GM23338 (cell line): ENCODE measurements at regions not wholly inside any gene's neighbourhood (a gene's known extent, or its start where the extent isn't known, plus 50 kb on each side); places are given as distances from the start of the nearest gene placed in this dataset.

Experiments used
- ATAC-seq: fragments of 200-7000 bp; cut with Tn5 transposase; 3 replicates; pipeline ENCODE4 v1.9.1; 2020
- DNase-seq: peaks from one replicate; pipeline ENCODE4 v3.0.0-alpha.2; 2015; ENCODE audit warnings: low spot score
- H2AFZ ChIP-seq: fragments of 200-600 bp; sonication (generic); 2 replicates; pipeline ENCODE4 v1.8.0; 2016; ENCODE audit warnings: antibody characterized with exemption, mild to moderate bottlenecking, moderate library complexity
- H3F3A ChIP-seq: fragments of 200-600 bp; sonication (generic); replicated peaks from 2 replicates; pipeline ENCODE4 v1.8.0; 2017; ENCODE audit warnings: antibody characterized with exemption, mixed run types, low read depth
- H3K27ac ChIP-seq: fragments of 200-600 bp; sonication (generic); 2 replicates; pipeline ENCODE4 v1.6.1; 2016; ENCODE audit warnings: low read depth
- H3K27me3 ChIP-seq: fragments of 200-600 bp; sonication (generic); 2 replicates; pipeline ENCODE4 v1.8.0; 2016; ENCODE audit warnings: mild to moderate bottlenecking, mixed run types, moderate library complexity; ENCODE audit not compliant: insufficient read depth
- H3K36me3 ChIP-seq: fragments of 200-600 bp; sonication (generic); 2 replicates; pipeline ENCODE4 v1.8.0; 2016; ENCODE audit warnings: mild to moderate bottlenecking; ENCODE audit not compliant: insufficient read depth
- H3K4me1 ChIP-seq: fragments of 200-600 bp; sonication (generic); 2 replicates; pipeline ENCODE4 v1.8.0; 2016; ENCODE audit warnings: mild to moderate bottlenecking, moderate library complexity; ENCODE audit not compliant: insufficient read depth
- H3K4me2 ChIP-seq: fragments of 200-600 bp; sonication (generic); 2 replicates; pipeline ENCODE4 v1.7.1; 2017; ENCODE audit warnings: mixed run types
- H3K4me3 ChIP-seq: fragments of 200-600 bp; sonication (generic); 2 replicates; pipeline ENCODE4 v1.6.1; 2016; ENCODE audit warnings: mixed run types
- H3K79me2 ChIP-seq: fragments of 200-600 bp; sonication (generic); replicated peaks from 2 replicates; pipeline ENCODE4 v1.8.0; 2017; ENCODE audit warnings: mild to moderate bottlenecking; ENCODE audit not compliant: insufficient read depth
- H3K9me2 ChIP-seq: fragments of 200-600 bp; sonication (generic); 2 replicates; pipeline ENCODE4 v1.8.0; 2017; ENCODE audit not compliant: insufficient read depth
- H4K20me1 ChIP-seq: fragments of 200-600 bp; sonication (generic); replicated peaks from 2 replicates; pipeline ENCODE4 v1.8.0; 2017; ENCODE audit warnings: mild to moderate bottlenecking; ENCODE audit not compliant: insufficient read depth
- H3K27ac Mint-ChIP-seq: 2 replicates; pipeline ENCODE4 v1.8.0; 2020; ENCODE audit warnings: inconsistent platforms, mild to moderate bottlenecking, moderate library complexity, mixed read lengths
- H3K27me3 Mint-ChIP-seq: 3 replicates; pipeline ENCODE4 v1.8.0; 2022; ENCODE audit warnings: low read depth, mild to moderate bottlenecking, moderate library complexity, mixed read lengths, inconsistent platforms; ENCODE audit not compliant: insufficient read depth, poor library complexity
- H3K36me3 Mint-ChIP-seq: 3 replicates; pipeline ENCODE4 v1.8.0; 2021; ENCODE audit warnings: low read depth, mild to moderate bottlenecking, inconsistent platforms, moderate library complexity, mixed read lengths
- H3K4me1 Mint-ChIP-seq: 3 replicates; pipeline ENCODE4 v1.8.0; 2020; ENCODE audit warnings: mild to moderate bottlenecking, inconsistent platforms, mixed read lengths
- H3K4me3 Mint-ChIP-seq: 3 replicates; pipeline ENCODE4 v1.8.0; 2021; ENCODE audit warnings: moderate library complexity, mild to moderate bottlenecking, inconsistent platforms, mixed read lengths
- H3K9me3 Mint-ChIP-seq: 3 replicates; pipeline ENCODE4 v1.8.0; 2020; ENCODE audit warnings: moderate library complexity, mild to moderate bottlenecking, inconsistent platforms, mixed read lengths
- CREB1 ChIP-seq: fragments of 250-450 bp; sonication (Bioruptor Pico); IDR thresholded peaks from 2 replicates; pipeline ENCODE4 v1.5.0; 2020; ENCODE audit warnings: low read depth, mild to moderate bottlenecking, moderate library complexity
- CTCF ChIP-seq, 2 experiments: fragments of 200-600 bp in 1 of 2; sonication (generic) in 1 of 2; conservative IDR thresholded peaks; 2 replicates each; pipeline versions ENCODE4 v1.5.1 to v1.6.1; 2016 to 2017; ENCODE audit warnings: antibody characterized with exemption in 2 of 2, low read depth in 2 of 2, mild to moderate bottlenecking in 2 of 2, moderate library complexity in 1 of 2
- ETS1 ChIP-seq: IDR thresholded peaks from 2 replicates; pipeline ENCODE4 v1.6.1; 2016; ENCODE audit warnings: antibody characterized with exemption
- EZH2 ChIP-seq: fragments of 200-600 bp; sonication (generic); IDR thresholded peaks from one replicate; pipeline ENCODE4 v1.8.0; 2017; ENCODE audit warnings: antibody characterized with exemption, mild to moderate bottlenecking, low read depth; ENCODE audit not compliant: unreplicated experiment
- JUNB ChIP-seq: IDR thresholded peaks from one replicate; pipeline ENCODE4 v1.6.1; 2016; ENCODE audit warnings: antibody characterized with exemption; ENCODE audit not compliant: unreplicated experiment
- NANOG ChIP-seq: IDR thresholded peaks from 2 replicates; pipeline ENCODE4 v1.6.1; 2016; ENCODE audit warnings: antibody characterized with exemption, borderline replicate concordance
- POLR2AphosphoS5 ChIP-seq: IDR thresholded peaks from 2 replicates; pipeline ENCODE4 v1.6.1; 2016; ENCODE audit warnings: antibody characterized with exemption, low read depth
- REST ChIP-seq: IDR thresholded peaks from one replicate; pipeline ENCODE4 v1.6.1; 2018; ENCODE audit warnings: antibody characterized with exemption; ENCODE audit not compliant: unreplicated experiment
- ZNF114 ChIP-seq: fragments of 250-450 bp; sonication (Bioruptor Pico); IDR thresholded peaks from 2 replicates; pipeline ENCODE4 v1.5.0; 2020; ENCODE audit warnings: mild to moderate bottlenecking, moderate library complexity
- ZNF331 ChIP-seq: fragments of 250-450 bp; sonication (Bioruptor Pico); IDR thresholded peaks from 2 replicates; pipeline ENCODE4 v1.5.0; 2020; ENCODE audit warnings: low read depth, mild to moderate bottlenecking, moderate library complexity

- TF ChIP-seq ETS1 (no peak), CREB1 (CRISPR knock-in tag) (no peak), REST (no peak), CTCF (conservative IDR thresholded peaks at IDR 0.05; ENCODE audit: low read depth in 2 of 2) (no peak), POLR2AphosphoS5 (no peak), ZNF331 (CRISPR knock-in tag) (no peak), JUNB (no peak)
Measured at GRCh38 chr19:20472854-20473253, 92.7 kb downstream of the ZNF737 start (continued).

GRCh38 chr19:20471431-20471830 is 94.2 kb downstream of the ZNF737 start:
- H3K4me1 ChIP-seq, result peaks cover 5% of the 10 kb centered on the region; the same call in 1 of the 2 replicates
- Mint-ChIP-seq H3K4me3 (no peak overlapping the region), H3K36me3 (no peaks in the 10 kb centered on the region; the same call in 2 of the 3 replicates), H3K27ac (no peak overlapping the region), H3K4me1 (peaks cover 7% of the 10 kb centered on the region), H3K9me3 (peaks cover 3% of the 10 kb centered on the region; the same call in 1 of the 3 replicates), H3K27me3 (peaks cover 2% of the 10 kb centered on the region)
- DNase-seq (no peak), ATAC-seq (no peak)
- no peaks in the 10 kb centered on the region for H3K79me2 ChIP-seq
- peak overlapping the region; percentile 66; the same call in 1 of the 2 replicates for H2AFZ ChIP-seq
- H3K27ac ChIP-seq, result no peak overlapping the region
- no peak overlapping the region for H3K4me2 ChIP-seq
- peaks cover 6% of the 10 kb centered on the region; the same call in 1 of the 2 replicates for H3K9me2 ChIP-seq
- H3K27me3 ChIP-seq, result no peaks in the 10 kb centered on the region
- H4K20me1 ChIP-seq, result no peaks in the 10 kb centered on the region
- no peak overlapping the region for H3K4me3 ChIP-seq
- no peaks in the 10 kb centered on the region for H3K36me3 ChIP-seq
- H3F3A ChIP-seq, result no peaks in the 10 kb centered on the region
- TF ChIP-seq ZNF114 (CRISPR knock-in tag), result no peak
- TF ChIP-seq POLR2AphosphoS5, result no peak
- no peak for TF ChIP-seq REST
- TF ChIP-seq EZH2, result no peak
- no peak for TF ChIP-seq JUNB
- no peak for TF ChIP-seq NANOG
